HepG2 (cell line): ENCODE measurements at regions not wholly inside any gene's neighbourhood (a gene's known extent, or its start where the extent isn't known, plus 50 kb on each side); places are given as distances from the start of the nearest gene placed in this dataset.
A peak's percentile ranks its signal among the peaks of the same experiment; 100 is the strongest.

Experiments used
- ATAC-seq: fragments of 200-7000 bp; cut with Tn5 transposase; 3 replicates; pipeline ENCODE4 v1.9.1; 2020; ENCODE audit warnings: mild to moderate bottlenecking, moderate library complexity
- BruUV-seq: library from RNA; stranded (reverse); fragments of 400-500 nt; replicated peaks from 2 replicates; lab custom pipeline; 2021; lab: Mats Ljungman, UMichigan
- CTCF ChIA-PET: fragments of 300-600 bp; formaldehyde crosslinking; extraction: SDS; loops from one replicate; lab custom pipeline; 2021; ENCODE audit warnings: low total read pairs, inconsistent platforms, low intra/inter-chr PET ratio; lab: Yijun Ruan, JAX
- POLR2A ChIA-PET: fragments of 350-600 bp; sonication (Branson Sonifier 250); formaldehyde crosslinking; loops from one replicate; lab custom pipeline; 2020; ENCODE audit warnings: antibody characterized with exemption, inconsistent platforms; lab: Yijun Ruan, JAX
- DNase-seq: peaks from one replicate; pipeline ENCODE4 v3.0.0-alpha.2; 2015; ENCODE audit warnings: low spot score
- FAIRE-seq: peaks from 3 replicates; lab custom pipeline; 2011; peaks lifted over from hg19 to GRCh38; lab: Jason Lieb, UNC
- H2AFZ ChIP-seq: one replicate; pipeline ENCODE4 v1.6.1; 2011; ENCODE audit warnings: low read length, inconsistent platforms
- H3K27ac ChIP-seq: fragments of 300-600 bp; 3 replicates; pipeline ENCODE4 v1.8.0; 2011; ENCODE audit warnings: mixed run types, mild to moderate bottlenecking, mixed read lengths, low read length, inconsistent platforms; ENCODE audit not compliant: insufficient read depth; ENCODE audit errors: extremely low read length
- H3K27me3 ChIP-seq, 2 experiments: fragments of 200-600 bp in 1 of 2; 2 replicates in 1 of 2; 3 replicates in 1 of 2; pipeline versions ENCODE4 v1.6.0 to v1.8.0; 2011; ENCODE audit warnings: low read length in 2 of 2, mild to moderate bottlenecking in 2 of 2, moderate library complexity in 2 of 2, inconsistent platforms in 1 of 2; ENCODE audit not compliant: insufficient read depth in 2 of 2, control insufficient read depth in 1 of 2
- H3K36me3 ChIP-seq, 2 experiments: fragments of 200-600 bp in 1 of 2; replicated peaks in 1 of 2; 2 replicates in 1 of 2; 3 replicates in 1 of 2; pipeline versions ENCODE4 v1.5.1 to v1.8.0; 2011; ENCODE audit warnings: low read length in 2 of 2, inconsistent platforms in 1 of 2; ENCODE audit not compliant: insufficient read depth in 2 of 2, control insufficient read depth in 1 of 2
- H3K4me1 ChIP-seq: 2 replicates; pipeline ENCODE4 v1.5.1; 2012; ENCODE audit warnings: low read length, inconsistent platforms; ENCODE audit not compliant: insufficient read depth
- H3K4me2 ChIP-seq: 2 replicates; pipeline ENCODE4 v1.6.0; 2011; ENCODE audit warnings: low read depth, low read length, inconsistent platforms
- H3K4me3 ChIP-seq, 3 experiments: fragments of 200-600 bp in 1 of 3; sonication (generic), shearing (Covaris generic) in 1 of 3; replicated peaks in 1 of 3; 2 replicates each; pipeline ENCODE4 v1.5.1; 2011 to 2016; ENCODE audit warnings: low read length in 3 of 3, inconsistent platforms in 2 of 3, low read depth in 2 of 3, mild to moderate bottlenecking in 2 of 3, control low read depth in 1 of 3, mixed read lengths in 1 of 3; ENCODE audit not compliant: insufficient read depth in 1 of 3
- H3K79me2 ChIP-seq: one replicate; pipeline ENCODE4 v1.6.1; 2011; ENCODE audit warnings: low read length, inconsistent platforms; ENCODE audit not compliant: insufficient read depth
- H3K9ac ChIP-seq: 2 replicates; pipeline ENCODE4 v1.6.0; 2011; ENCODE audit warnings: mild to moderate bottlenecking, low read depth, low read length, inconsistent platforms; ENCODE audit not compliant: insufficient read depth
- H3K9me3 ChIP-seq: 2 replicates; pipeline ENCODE4 v1.5.1; 2012; ENCODE audit warnings: mild to moderate bottlenecking, low read length
- H4K20me1 ChIP-seq: 2 replicates; pipeline ENCODE4 v1.6.0; 2011; ENCODE audit warnings: inconsistent platforms, mild to moderate bottlenecking, low read length, moderate library complexity; ENCODE audit not compliant: insufficient read depth
- CREB1 ChIP-seq, 2 experiments: fragments of 450-650 bp in 1 of 2; IDR thresholded peaks; 2 replicates each; pipeline ENCODE4 v1.6.1; 2016 to 2017; ENCODE audit warnings: control low read depth in 1 of 2, mild to moderate bottlenecking in 1 of 2, missing compliant biosample characterization in 1 of 2, missing genetic modification characterization in 1 of 2
- PHB2 ChIP-seq: fragments of 450-650 bp; IDR thresholded peaks from 2 replicates; pipeline ENCODE4 v1.6.1; 2018; ENCODE audit not compliant: partially characterized antibody
- PHF5A ChIP-seq: IDR thresholded peaks from one replicate; pipeline ENCODE4 v1.6.1; 2018; ENCODE audit warnings: low read depth, missing genetic modification reagents; ENCODE audit not compliant: unreplicated experiment
- SMYD3 ChIP-seq: sonication (generic); formaldehyde crosslinking; IDR thresholded peaks from 2 replicates; pipeline ENCODE4 v1.8.1; 2023; ENCODE audit warnings: mild to moderate bottlenecking, missing genetic modification reagents
- ZKSCAN1 ChIP-seq: fragments of 150-350 bp; IDR thresholded peaks from 2 replicates; pipeline ENCODE4 v1.6.1; 2014; ENCODE audit warnings: low read length
- WGBS: methylation state at CpG from one replicate; pipeline ENCODE4 v1.1.6; 2017; ENCODE audit warnings: low lambda C conversion rate; 5-methylcytosine and 5-hydroxymethylcytosine counted together
- in situ Hi-C: cut with HindIII; loops from 2 replicates; pipeline ENCODE4 v1.10.0; 2017; ENCODE audit warnings: low pct_unique_long_range_greater_than_20kb; ENCODE audit not compliant: extremely low pct_ligation_motif_present
- intact Hi-C: fragments of 100-400 bp; cut with micrococcal nuclease; formaldehyde crosslinking; loops from one replicate; pipeline ENCODE4 v1.10.0; 2022; ENCODE audit not compliant: unreplicated experiment
- TF ChIP-seq, protein P1 (sequence below): sonication (generic); formaldehyde crosslinking; IDR thresholded peaks from 2 replicates; pipeline ENCODE4 v1.4.0; 2020; ENCODE audit warnings: mild to moderate bottlenecking, missing genetic modification reagents
- TF ChIP-seq, protein P2 (sequence below): IDR thresholded peaks from 2 replicates; pipeline ENCODE4 v1.6.1; 2016; ENCODE audit warnings: missing biosample characterization, missing genetic modification reagents, low read depth
- TF ChIP-seq, protein P3 (sequence below): sonication (generic); formaldehyde crosslinking; IDR thresholded peaks from 2 replicates; pipeline ENCODE4 v1.5.0; 2020; ENCODE audit warnings: mild to moderate bottlenecking, missing genetic modification reagents

DNA sequence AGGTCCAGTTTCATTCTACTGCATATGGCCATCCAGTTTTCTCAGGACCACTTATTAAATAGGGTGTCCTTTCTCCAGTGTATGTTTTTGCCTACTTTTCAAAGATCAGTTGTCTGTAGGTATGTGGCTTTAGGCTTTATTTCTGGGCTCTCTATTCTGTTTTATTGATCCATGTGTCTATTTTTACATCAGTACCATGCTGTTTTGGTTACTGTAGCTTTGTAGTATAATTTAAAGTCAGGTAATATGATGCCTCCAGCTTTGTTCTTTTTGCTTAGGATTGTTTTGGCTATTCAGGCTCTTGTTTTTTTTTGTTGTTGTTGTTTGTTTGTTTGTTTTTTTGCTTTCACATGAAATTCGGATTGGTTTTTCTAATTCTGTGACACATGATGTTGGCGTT lies 124.4 kb upstream of the SLC35F3 start (continued):
- TF ChIP-seq, protein P1, sequence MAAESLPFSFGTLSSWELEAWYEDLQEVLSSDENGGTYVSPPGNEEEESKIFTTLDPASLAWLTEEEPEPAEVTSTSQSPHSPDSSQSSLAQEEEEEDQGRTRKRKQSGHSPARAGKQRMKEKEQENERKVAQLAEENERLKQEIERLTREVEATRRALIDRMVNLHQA (CRISPR knock-in tag): no peak
- TF ChIP-seq PHB2 (no peak), ZKSCAN1 (no peak)

DNA sequence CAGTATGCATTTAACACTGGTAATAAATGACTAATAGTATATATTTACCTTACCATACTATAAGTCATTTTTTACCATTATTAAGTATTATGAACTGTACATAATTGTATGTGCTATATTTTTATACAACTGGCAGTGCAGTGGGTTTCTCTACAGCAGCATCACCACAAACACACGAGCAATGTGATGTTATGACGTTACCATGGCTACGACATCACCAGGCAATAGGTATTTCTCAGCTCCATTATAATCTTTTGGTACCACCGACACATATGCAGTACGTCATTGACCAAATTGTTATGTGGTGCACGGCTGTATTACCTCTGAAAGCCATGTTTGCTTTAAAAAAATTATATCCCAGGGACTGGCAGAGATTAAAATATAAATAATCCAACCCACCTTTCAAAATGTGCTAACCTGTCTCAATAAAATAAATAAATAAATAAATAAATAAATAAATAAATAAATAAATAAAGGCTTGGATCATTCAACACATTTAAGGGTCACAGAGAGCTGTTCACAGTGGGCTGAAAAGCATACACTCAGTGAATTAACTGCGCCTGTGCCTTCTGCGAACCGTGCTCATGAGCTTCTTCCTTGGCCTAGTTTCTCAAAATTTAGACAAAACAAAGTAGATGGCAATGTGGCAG lies 121.4 kb upstream of the SLC35F3 start:
- ATAC-seq (no peak), DNase-seq (no peak), FAIRE-seq (no peak)
- no peak for TF ChIP-seq SMYD3 (CRISPR knock-in tag)
- TF ChIP-seq, protein P2, sequence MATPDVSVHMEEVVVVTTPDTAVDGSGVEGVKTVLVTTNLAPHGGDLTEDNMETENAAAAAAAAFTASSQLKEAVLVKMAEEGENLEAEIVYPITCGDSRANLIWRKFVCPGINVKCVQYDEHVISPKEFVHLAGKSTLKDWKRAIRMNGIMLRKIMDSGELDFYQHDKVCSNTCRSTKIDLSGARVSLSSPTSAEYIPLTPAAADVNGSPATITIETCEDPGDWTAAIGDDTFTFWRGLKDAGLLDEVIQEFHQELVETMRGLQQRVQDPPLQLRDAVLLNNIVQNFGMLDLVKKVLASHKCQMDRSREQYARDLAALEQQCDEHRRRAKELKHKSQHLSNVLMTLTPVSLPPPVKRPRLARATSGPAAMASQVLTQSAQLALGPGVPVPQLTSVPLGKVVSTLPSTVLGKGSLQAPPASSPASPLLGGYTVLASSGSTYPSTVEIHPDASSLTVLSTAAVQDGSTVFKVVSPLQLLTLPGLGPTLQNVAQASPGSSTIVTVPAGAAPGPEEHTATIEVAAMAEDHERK (CRISPR knock-in tag): no peak
- TF ChIP-seq CREB1 (IDR thresholded peaks at IDR 0.05): 0 out of 2 replicates have a peak, but pooled peaks have one; percentile 12
- TF ChIP-seq CREB1 (CRISPR knock-in tag; IDR thresholded peaks at IDR 0.05): no peak
- TF ChIP-seq, protein P3, sequence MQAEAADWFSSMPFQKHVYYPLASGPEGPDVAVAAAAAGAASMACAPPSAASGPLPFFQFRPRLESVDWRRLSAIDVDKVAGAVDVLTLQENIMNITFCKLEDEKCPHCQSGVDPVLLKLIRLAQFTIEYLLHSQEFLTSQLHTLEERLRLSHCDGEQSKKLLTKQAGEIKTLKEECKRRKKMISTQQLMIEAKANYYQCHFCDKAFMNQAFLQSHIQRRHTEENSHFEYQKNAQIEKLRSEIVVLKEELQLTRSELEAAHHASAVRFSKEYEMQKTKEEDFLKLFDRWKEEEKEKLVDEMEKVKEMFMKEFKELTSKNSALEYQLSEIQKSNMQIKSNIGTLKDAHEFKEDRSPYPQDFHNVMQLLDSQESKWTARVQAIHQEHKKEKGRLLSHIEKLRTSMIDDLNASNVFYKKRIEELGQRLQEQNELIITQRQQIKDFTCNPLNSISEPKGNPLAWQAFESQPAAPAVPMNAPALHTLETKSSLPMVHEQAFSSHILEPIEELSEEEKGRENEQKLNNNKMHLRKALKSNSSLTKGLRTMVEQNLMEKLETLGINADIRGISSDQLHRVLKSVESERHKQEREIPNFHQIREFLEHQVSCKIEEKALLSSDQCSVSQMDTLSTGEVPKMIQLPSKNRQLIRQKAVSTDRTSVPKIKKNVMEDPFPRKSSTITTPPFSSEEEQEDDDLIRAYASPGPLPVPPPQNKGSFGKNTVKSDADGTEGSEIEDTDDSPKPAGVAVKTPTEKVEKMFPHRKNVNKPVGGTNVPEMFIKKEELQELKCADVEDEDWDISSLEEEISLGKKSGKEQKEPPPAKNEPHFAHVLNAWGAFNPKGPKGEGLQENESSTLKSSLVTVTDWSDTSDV (CRISPR knock-in tag): no peak
- no peak for TF ChIP-seq PHF5A (CRISPR knock-in tag)
- Histone ChIP-seq H2AFZ (no peak overlapping the region), H3K79me2 (no peaks in the 10 kb centered on the region), H3K9me3 (peaks cover 10% of the 10 kb centered on the region), H3K36me3 (no peaks in the 10 kb centered on the region), H3K27ac (no peak overlapping the region), H4K20me1 (no peaks in the 10 kb centered on the region), H3K9ac (no peak overlapping the region), H3K27me3 (no peaks in the 10 kb centered on the region), H3K4me2 (no peak overlapping the region), H3K4me3 (no peak overlapping the region), H3K4me1 (no peaks in the 10 kb centered on the region)
- WGBS: 43% methylated on average over 9 of the region's 9 CpGs
- in situ Hi-C loops (loop anchor here (25.0 kb wide), 1 partner anchor 346 kb away; no protein-coding TSS in a partner anchor), intact Hi-C loops (no loop called here)
- no TSS peak for BruUV-seq
- POLR2A ChIA-PET: no interaction called here
- CTCF ChIA-PET: no interaction called here
